ENCODE measurements at regions not wholly inside any gene's neighbourhood (a gene's known extent, or its start where the extent isn't known, plus 50 kb on each side); places are given as distances from the start of the nearest gene placed in this dataset.

GRCh38 chr11:13107544-13108044 lies 98.5 kb downstream of the RASSF10 start:
- no peak for TF ChIP-seq CTCF (IDR thresholded peaks at IDR 0.05; ENCODE audit: insufficient read depth, low read length, poor library complexity, severe bottlenecking)
- Histone ChIP-seq H3K27me3 (ENCODE audit: control insufficient read depth, insufficient read depth, low read length) (no peaks in the 10 kb centered on the region), H3K36me3 (ENCODE audit: control insufficient read depth, insufficient read depth, low read length) (no peaks in the 10 kb centered on the region), H3K4me3 (ENCODE audit: low read depth, low read length) (no peak overlapping the region)
- DNase-seq (ENCODE audit: low read depth): no peak

- no peak for TF ChIP-seq CTCF (IDR thresholded peaks at IDR 0.05; ENCODE audit: insufficient read depth, low read length, poor library complexity, severe bottlenecking)
- no peak overlapping the region for H3K4me3 ChIP-seq (ENCODE audit: low read depth, low read length)
- H3K27me3 ChIP-seq (ENCODE audit: control insufficient read depth, insufficient read depth, low read length): no peaks in the 10 kb centered on the region
- DNase-seq (ENCODE audit: low read depth): no peak
- H3K36me3 ChIP-seq (ENCODE audit: control insufficient read depth, insufficient read depth, low read length): no peaks in the 10 kb centered on the region
These were observed 99.3 kb downstream of the RASSF10 start for GRCh38 chr11:13108416-13108815.

- Histone ChIP-seq H3K36me3 (ENCODE audit: control insufficient read depth, insufficient read depth, low read length) (no peaks in the 10 kb centered on the region), H3K27me3 (ENCODE audit: control insufficient read depth, insufficient read depth, low read length) (no peaks in the 10 kb centered on the region), H3K4me3 (ENCODE audit: low read depth, low read length) (no peak overlapping the region)
- TF ChIP-seq CTCF (IDR thresholded peaks at IDR 0.05; ENCODE audit: insufficient read depth, low read length, poor library complexity, severe bottlenecking): no peak
- DNase-seq (ENCODE audit: low read depth): no peak
These were observed 100.5 kb downstream of the RASSF10 start for GRCh38 chr11:13109616-13110015.

GRCh38 chr11:13110145-13110544 lies 101.0 kb downstream of the RASSF10 start:
- no peaks in the 10 kb centered on the region for H3K36me3 ChIP-seq (ENCODE audit: control insufficient read depth, insufficient read depth, low read length)
- H3K27me3 ChIP-seq (ENCODE audit: control insufficient read depth, insufficient read depth, low read length): no peaks in the 10 kb centered on the region
- DNase-seq (ENCODE audit: low read depth): no peak
- TF ChIP-seq CTCF (IDR thresholded peaks at IDR 0.05; ENCODE audit: insufficient read depth, low read length, poor library complexity, severe bottlenecking): no peak
- H3K4me3 ChIP-seq (ENCODE audit: low read depth, low read length): no peak overlapping the region

GRCh38 chr11:13110929-13111812 lies 102.1 kb downstream of the RASSF10 start:
- Histone ChIP-seq H3K36me3 (ENCODE audit: control insufficient read depth, insufficient read depth, low read length) (no peaks in the 10 kb centered on the region), H3K4me3 (ENCODE audit: low read depth, low read length) (no peak overlapping the region), H3K27me3 (ENCODE audit: control insufficient read depth, insufficient read depth, low read length) (no peaks in the 10 kb centered on the region)
- TF ChIP-seq CTCF (IDR thresholded peaks at IDR 0.05; ENCODE audit: insufficient read depth, low read length, poor library complexity, severe bottlenecking): no peak
- DNase-seq (ENCODE audit: low read depth): peak; percentile 72

- Histone ChIP-seq H3K4me3 (ENCODE audit: low read depth, low read length) (no peak overlapping the region), H3K27me3 (ENCODE audit: control insufficient read depth, insufficient read depth, low read length) (no peaks in the 10 kb centered on the region), H3K36me3 (ENCODE audit: control insufficient read depth, insufficient read depth, low read length) (no peaks in the 10 kb centered on the region)
- no peak for TF ChIP-seq CTCF (IDR thresholded peaks at IDR 0.05; ENCODE audit: insufficient read depth, low read length, poor library complexity, severe bottlenecking)
- DNase-seq (ENCODE audit: low read depth): no peak
These were observed 102.7 kb downstream of the RASSF10 start for GRCh38 chr11:13111813-13112130.

All from kidney epithelial cell (primary cell).